Dendritic cell treated with granulocyte-macrophage colony-stimulating factor and Interleukin-4, amounts not matched to agents 40 ng/mL and 50 ng/mL, for 4 days (primary cell): ENCODE measurements at regions not wholly inside any gene's neighbourhood (a gene's known extent, or its start where the extent isn't known, plus 50 kb on each side); places are given as distances from the start of the nearest gene placed in this dataset.
"Not testable (repeated sequence)": the region's sequence is repeated elsewhere in the genome, so short reads cannot be mapped to it uniquely, and the experiment has no call there.

ENCODE experiments used
- H3K27ac Mint-ChIP-seq: one replicate; pipeline ENCODE4 v1.8.0; 2022; ENCODE audit warnings: mild to moderate bottlenecking, mixed read lengths
- H3K27me3 Mint-ChIP-seq: one replicate; pipeline ENCODE4 v1.8.0; 2022; ENCODE audit warnings: mild to moderate bottlenecking, mixed read lengths
- H3K36me3 Mint-ChIP-seq: one replicate; pipeline ENCODE4 v1.8.0; 2022; ENCODE audit warnings: low read depth, mixed read lengths
- H3K4me1 Mint-ChIP-seq: one replicate; pipeline ENCODE4 v1.8.0; 2022; ENCODE audit warnings: low read depth, mixed read lengths
- H3K4me3 Mint-ChIP-seq: one replicate; pipeline ENCODE4 v1.8.0; 2022; ENCODE audit warnings: mild to moderate bottlenecking, moderate library complexity, mixed read lengths
- H3K9me3 Mint-ChIP-seq: one replicate; pipeline ENCODE4 v1.8.0; 2022; ENCODE audit warnings: mixed read lengths
- intact Hi-C: fragments of 100-400 bp; cut with micrococcal nuclease; formaldehyde crosslinking; loops from one replicate; pipeline ENCODE4 v1.15.0; 2022

DNA sequence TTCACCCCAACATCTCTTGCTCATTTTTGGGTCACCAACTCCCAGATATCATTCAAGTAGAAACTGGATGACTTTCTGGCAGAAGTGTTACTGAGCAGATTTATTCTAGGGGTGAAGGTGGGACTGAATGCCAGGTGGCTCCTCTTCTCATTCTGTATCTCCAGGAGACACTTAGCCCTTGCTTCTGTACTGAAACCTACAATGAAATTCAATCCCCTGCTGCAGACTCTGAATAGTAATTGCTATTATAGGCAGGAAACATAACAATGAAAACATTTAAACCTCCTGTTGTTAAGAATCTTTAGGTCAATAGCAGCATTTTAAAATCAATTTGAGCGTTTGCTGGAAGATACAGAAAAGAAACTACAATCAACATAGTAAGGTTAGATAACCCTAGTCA, 879.4 kb upstream of the TENM4 start:
- no peaks in the 10 kb centered on the region for H3K9me3 Mint-ChIP-seq
- no peak overlapping the region for H3K27ac Mint-ChIP-seq
- intact Hi-C loops, result no loop called here

DNA sequence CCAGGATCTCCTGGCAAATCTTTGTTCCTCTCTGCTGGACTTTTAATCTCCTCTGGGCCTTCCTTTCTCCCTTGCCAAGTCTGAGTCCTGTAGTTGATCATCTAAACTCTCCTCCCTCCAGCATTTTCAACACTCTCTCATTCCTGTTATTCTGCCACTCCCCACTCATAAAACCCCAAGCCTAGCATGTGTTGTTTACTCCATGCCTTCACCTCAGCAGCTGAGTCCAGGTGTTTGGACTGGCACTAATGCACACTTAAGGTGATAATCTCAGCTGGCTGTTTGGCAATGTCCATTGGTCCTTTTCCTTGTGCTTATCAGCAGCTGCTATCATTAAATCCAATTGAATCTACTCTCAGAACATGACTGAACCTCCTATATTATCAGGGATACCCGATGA, 876.8 kb upstream of the TENM4 start:
- Mint-ChIP-seq H3K27me3 (no peaks in the 10 kb centered on the region), H3K4me1 (no peaks in the 10 kb centered on the region), H3K4me3 (no peak overlapping the region), H3K27ac (no peak overlapping the region), H3K9me3 (no peaks in the 10 kb centered on the region), H3K36me3 (no peaks in the 10 kb centered on the region)
- intact Hi-C loops, result no loop called here

More for the DNA sequence above, 879.4 kb upstream of the TENM4 start:
- Mint-ChIP-seq H3K27me3 (no peaks in the 10 kb centered on the region), H3K4me1 (no peaks in the 10 kb centered on the region), H3K4me3 (no peak overlapping the region), H3K36me3 (no peaks in the 10 kb centered on the region)

DNA sequence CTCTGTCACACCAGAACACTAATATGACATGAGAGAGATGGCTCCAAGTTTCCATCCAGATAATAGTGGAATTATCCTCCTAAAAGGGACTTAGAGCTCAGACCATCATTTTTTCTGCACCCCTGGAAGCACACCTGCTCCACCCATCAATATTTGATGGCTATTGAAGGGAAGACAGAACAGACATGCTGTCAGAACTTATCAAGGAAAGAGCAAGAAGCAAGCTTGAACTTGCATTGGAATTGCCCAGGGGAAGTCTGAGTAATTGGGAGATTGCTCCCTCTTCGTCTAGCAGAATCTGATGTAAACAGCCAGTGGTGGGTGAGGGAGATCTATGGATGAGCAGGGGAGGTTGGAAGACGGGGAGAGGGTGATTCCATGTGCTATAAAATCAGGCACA, 874.4 kb upstream of the TENM4 start:
- Mint-ChIP-seq H3K27me3 (no peaks in the 10 kb centered on the region), H3K9me3 (no peaks in the 10 kb centered on the region), H3K4me3 (no peak overlapping the region), H3K27ac (no peak overlapping the region), H3K4me1 (no peaks in the 10 kb centered on the region), H3K36me3 (no peaks in the 10 kb centered on the region)
- intact Hi-C loops, result no loop called here

DNA sequence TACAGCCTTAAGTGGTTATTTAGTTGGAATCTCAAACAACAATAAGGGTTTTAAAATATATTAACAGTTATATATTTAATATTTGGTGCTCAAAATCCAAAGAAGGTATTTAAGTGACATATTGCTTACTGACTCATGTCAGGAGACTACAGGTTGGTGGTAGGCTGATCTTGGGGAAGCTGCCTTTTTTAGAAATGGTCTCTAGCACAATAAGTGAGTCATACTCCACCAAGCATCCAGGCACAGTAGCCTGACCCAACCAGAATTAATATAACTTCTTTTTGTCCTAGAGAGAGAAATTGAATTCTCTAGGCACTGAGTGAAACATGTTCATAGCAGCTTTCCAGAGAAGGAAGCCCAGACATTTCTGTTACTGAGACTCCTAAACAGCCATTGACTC, 868.5 kb upstream of the TENM4 start:
- Mint-ChIP-seq H3K27ac (no peak overlapping the region), H3K9me3 (peaks cover 8% of the 10 kb centered on the region), H3K27me3 (no peaks in the 10 kb centered on the region), H3K4me3 (no peak overlapping the region), H3K36me3 (no peaks in the 10 kb centered on the region), H3K4me1 (no peaks in the 10 kb centered on the region)
- intact Hi-C loops, result no loop called here

DNA sequence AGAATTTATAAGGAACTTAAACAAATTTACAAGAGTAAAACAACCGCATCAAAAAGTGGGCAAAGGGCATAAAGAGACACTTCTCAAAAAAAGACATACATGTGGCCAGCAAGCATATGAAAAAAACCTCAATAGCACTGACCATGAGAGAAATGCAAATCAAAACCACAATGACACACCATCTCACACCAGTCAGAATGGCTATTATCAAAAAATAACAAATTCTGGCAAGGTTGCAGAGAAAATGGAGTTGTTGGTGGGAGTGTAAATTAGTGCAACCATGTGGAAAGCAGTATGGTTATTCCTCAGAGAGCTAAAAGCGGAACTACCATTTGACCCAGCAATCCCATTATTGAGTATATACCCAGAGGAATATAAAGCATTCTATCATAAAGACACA, 866.8 kb upstream of the TENM4 start:
- no peaks in the 10 kb centered on the region for H3K4me1 Mint-ChIP-seq
- H3K36me3 Mint-ChIP-seq, result no peaks in the 10 kb centered on the region
- H3K4me3 Mint-ChIP-seq, result no peak overlapping the region
- H3K9me3 Mint-ChIP-seq, result peaks cover 23% of the 10 kb centered on the region
- intact Hi-C loops, result no loop called here
- H3K27me3 Mint-ChIP-seq, result no peaks in the 10 kb centered on the region
- no peak overlapping the region for H3K27ac Mint-ChIP-seq

DNA sequence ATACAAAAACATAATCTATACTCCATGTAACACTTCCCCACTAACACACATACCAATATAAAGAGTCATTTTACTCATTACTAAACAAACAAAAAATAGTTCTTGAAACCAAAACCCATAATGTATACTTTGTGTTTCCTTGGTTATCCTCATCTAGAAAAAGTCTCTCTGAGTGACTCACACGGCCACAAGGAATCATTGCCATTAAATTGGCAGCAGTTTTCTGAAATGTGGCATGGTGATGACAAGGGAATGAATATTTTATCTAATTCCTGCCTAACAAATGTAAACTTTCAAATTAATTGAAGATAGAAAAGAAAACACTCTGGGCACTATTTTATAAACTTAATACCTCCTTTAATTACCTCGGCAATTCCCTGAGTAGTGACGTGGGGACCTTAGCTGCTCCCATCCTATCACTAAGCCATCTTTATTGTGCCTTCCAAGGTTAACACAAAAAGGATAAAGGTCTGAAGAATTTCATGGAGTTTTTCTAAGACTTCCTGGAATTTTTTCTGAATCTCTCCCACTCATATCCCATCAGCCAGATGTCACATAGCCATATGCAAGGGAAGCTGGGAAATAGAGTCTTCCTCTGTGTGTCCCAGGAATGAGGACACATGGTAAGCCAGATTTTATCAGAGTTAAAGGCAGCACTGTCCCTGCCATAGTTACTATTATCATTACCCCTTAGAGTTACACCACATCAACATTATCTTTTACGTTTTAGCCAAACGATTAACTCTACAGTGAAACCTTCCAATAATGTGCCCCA, 857.2 kb upstream of the TENM4 start:
- Mint-ChIP-seq H3K4me3 (no peak overlapping the region), H3K27ac (no peak overlapping the region), H3K27me3 (no peaks in the 10 kb centered on the region), H3K4me1 (no peaks in the 10 kb centered on the region), H3K9me3 (peaks cover 7% of the 10 kb centered on the region), H3K36me3 (no peaks in the 10 kb centered on the region)
- intact Hi-C loops, result no loop called here

DNA sequence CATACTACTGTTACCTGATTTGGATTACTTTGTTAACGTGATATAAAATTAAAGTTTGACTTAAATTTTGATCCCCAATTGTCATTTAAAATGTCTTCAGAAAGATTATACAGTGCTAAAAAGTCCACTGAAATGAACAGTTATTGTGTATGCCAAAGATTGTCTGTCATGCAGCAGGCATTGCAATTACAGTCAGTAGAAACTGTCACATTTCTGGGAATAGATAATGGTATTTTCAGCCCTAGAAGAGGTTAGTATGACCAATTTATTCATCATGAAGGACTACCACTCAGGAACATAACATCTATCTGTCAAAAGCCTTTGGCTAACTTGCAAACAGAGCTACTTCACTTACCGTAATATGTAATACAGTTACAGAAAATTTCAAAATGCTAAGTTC, 852.5 kb upstream of the TENM4 start:
- Mint-ChIP-seq H3K4me3 (no peak overlapping the region), H3K27ac (no peak overlapping the region), H3K9me3 (no peaks in the 10 kb centered on the region), H3K27me3 (no peaks in the 10 kb centered on the region), H3K36me3 (no peaks in the 10 kb centered on the region), H3K4me1 (no peaks in the 10 kb centered on the region)
- intact Hi-C loops, result no loop called here

DNA sequence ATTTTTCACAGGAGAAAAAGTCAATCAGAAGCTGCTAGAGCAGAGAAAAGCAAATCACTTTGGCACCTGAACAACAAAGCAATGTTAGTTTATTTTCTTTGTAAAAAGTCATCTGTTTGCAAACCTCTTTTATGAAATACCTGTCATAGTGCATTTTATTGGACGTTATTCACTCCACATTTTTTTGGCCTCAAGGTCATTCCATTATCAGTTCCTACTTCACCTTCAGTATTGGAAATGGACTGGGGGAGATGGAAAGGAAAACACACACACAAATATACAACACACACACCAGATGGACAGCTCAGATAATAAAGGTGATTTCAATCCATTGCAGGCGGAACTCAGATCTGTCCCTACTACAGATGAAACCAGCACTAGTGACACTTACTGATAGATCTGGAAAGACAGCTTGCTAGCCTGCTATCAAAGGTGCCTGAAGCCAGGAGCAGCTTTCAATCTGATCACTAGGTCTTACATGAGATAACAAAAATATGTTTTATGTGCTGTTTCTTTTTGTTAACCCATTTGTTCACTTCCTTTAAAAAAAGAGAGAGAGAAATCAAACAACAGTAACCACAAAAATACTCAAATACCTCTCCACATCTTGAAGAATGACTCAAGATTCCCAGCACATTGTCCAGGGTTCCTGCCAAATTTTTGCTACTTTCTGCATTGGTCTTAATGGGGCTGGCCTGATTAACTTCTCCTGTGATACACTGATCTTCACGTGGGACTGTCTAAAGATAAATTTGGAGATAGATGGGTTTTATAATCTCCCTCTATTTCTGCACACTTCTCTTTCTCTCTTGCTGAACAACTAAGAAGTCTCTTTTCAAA, 844.3 kb upstream of the TENM4 start:
- no peaks in the 10 kb centered on the region for H3K4me1 Mint-ChIP-seq
- no peak overlapping the region for H3K4me3 Mint-ChIP-seq
- no peaks in the 10 kb centered on the region for H3K36me3 Mint-ChIP-seq
- no peaks in the 10 kb centered on the region for H3K27me3 Mint-ChIP-seq
- no peaks in the 10 kb centered on the region for H3K9me3 Mint-ChIP-seq
- intact Hi-C loops, result no loop called here
- no peak overlapping the region for H3K27ac Mint-ChIP-seq

DNA sequence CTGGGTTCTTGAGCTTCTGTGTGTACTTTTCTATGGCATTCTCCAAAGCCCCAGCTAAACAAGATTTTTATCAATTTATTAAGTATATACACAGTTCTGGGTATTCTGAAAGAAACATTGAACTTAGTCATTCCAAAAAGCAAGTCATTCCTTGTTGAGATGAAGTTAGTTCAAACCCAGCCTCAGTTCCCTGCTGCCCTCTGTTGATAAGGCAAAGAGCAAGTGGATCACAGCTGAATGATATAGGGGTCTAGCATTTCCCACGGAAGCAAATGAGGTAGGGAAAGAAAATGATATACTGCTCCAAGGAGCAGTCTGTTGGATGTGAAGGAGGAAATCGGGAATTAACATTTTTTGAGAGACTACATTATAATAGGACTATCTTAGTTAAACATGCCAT, 841.8 kb upstream of the TENM4 start:
- no peaks in the 10 kb centered on the region for H3K36me3 Mint-ChIP-seq
- no peaks in the 10 kb centered on the region for H3K4me1 Mint-ChIP-seq
- intact Hi-C loops, result no loop called here
- H3K27ac Mint-ChIP-seq, result no peak overlapping the region
- H3K9me3 Mint-ChIP-seq, result no peaks in the 10 kb centered on the region
- no peak overlapping the region for H3K4me3 Mint-ChIP-seq
- H3K27me3 Mint-ChIP-seq, result no peaks in the 10 kb centered on the region

DNA sequence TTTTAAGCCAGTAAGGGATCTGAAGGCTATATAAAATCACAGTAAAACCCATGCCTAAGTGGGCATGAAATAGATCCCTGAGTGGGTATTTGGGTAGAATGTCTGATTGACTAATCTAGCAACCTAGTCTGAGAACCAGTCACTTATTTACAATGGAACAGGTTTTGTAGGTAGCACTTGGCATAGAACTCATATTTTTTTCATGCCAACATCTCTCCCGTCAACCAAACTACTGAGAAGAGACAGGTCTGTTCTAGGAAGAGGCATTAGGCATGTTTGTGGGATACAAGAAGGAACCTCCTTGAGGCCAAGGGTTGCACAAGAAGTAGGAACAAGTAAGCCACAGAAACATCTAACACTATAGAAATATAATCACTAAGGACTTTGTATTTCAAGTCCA, 840.4 kb upstream of the TENM4 start:
- Mint-ChIP-seq H3K9me3 (no peaks in the 10 kb centered on the region), H3K4me3 (no peak overlapping the region), H3K36me3 (no peaks in the 10 kb centered on the region), H3K4me1 (no peaks in the 10 kb centered on the region), H3K27me3 (no peaks in the 10 kb centered on the region), H3K27ac (no peak overlapping the region)
- intact Hi-C loops, result no loop called here

DNA sequence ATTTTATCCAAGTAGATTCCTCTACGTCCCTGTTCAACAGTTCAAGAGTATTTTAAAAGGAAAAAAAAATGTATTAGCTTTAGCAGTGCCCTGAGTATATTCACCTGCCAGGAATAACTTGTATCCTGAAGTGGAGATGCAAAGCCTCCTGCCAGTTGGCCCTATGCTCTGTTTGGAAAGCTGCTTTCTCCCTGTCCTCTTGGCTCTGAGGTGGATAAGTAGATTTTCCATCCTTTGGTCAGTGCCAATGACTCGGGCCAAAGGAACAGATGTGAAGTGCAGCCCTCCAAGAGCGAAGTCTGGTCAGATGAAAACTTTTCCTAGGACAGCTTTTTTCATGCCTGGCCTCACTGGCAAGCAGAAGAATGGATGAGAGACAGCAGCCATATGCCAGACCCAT, 839.9 kb upstream of the TENM4 start:
- Mint-ChIP-seq H3K27ac (no peak overlapping the region), H3K27me3 (no peaks in the 10 kb centered on the region), H3K9me3 (no peaks in the 10 kb centered on the region), H3K36me3 (no peaks in the 10 kb centered on the region), H3K4me3 (no peak overlapping the region), H3K4me1 (no peaks in the 10 kb centered on the region)
- intact Hi-C loops, result no loop called here

DNA sequence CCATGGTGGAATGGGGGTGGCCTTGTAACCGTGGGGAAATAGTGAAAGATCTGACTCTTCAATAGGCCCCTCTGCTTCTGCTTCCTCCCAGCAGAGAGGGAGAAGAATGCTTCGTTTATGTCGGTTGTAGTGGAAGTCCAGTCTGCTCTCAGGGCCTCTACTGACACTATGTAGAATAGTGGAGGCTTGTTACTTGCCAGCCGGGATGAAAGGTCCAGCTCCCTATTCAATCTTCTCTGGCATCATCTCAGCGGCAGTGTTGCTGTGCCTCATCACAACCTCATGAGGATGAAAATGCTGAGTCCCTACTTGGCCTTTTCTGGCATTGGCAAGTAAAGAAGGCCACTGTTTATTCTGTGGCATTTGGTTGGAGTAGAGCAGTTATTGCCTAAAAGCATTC, 820.9 kb upstream of the TENM4 start:
- H3K27me3 Mint-ChIP-seq, result no peaks in the 10 kb centered on the region
- H3K4me3 Mint-ChIP-seq, result no peak overlapping the region
- no peaks in the 10 kb centered on the region for H3K36me3 Mint-ChIP-seq
- H3K9me3 Mint-ChIP-seq, result peaks cover 3% of the 10 kb centered on the region
- no peaks in the 10 kb centered on the region for H3K4me1 Mint-ChIP-seq
- intact Hi-C loops, result no loop called here
- no peak overlapping the region for H3K27ac Mint-ChIP-seq

DNA sequence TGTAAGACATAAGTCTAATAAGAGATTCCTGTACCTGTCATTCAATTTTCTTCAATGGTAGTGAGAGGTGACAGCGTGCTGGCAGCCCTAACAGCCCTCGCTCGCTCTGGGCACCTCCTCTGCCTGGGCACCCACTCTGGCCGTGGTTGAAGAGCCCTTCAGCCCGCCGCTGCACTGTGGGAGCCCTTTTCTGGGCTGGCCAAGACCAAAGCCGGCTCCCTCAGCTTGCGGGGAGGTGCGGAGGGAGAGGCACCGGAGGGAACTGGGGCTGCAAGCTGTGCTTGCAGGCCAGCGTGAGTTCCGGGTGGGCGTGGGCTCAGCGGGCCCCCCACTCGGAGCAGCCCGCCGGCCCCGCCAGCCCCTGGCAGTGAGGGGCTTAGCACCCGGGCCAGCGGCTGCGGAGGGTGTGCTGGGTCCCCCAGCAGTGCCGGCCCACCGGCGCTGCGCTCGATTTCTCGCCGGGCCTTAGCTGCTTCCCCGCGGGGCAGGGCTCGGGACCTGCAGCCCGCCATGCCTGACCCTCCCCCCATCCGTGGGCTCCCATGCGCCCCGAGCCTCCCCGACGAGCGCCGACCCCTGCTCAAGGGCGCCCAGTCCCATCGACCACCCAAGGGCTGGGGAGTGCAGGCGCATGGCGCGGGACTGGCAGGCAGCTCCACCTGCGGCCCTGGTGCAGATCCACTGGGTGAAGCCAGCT, 816.6 kb upstream of the TENM4 start:
- intact Hi-C loops, H3K4me3 Mint-ChIP-seq, H3K27ac Mint-ChIP-seq, H3K4me1 Mint-ChIP-seq, H3K27me3 Mint-ChIP-seq, H3K36me3 Mint-ChIP-seq, H3K9me3 Mint-ChIP-seq: not testable (repeated sequence)

DNA sequence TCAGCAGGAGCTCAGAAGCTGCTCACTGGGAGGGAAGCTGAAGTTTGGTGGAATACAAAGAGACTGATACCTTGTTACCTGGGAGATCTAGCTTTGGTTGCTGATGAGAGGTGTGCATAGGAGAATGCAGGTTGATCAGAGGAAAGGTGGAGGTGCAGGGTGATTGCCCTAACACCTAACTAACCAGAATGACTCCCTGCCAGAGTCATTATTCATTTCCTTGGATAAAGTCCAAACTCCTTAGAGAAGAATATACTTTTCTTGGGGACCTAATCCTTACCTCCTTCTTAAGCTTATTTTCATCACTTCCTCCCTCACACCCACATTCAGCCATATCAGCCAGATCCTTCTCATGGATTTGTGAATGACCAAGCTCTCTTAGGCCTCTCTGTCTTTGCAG, 814.2 kb upstream of the TENM4 start:
- H3K4me1 Mint-ChIP-seq, result no peaks in the 10 kb centered on the region
- H3K9me3 Mint-ChIP-seq, result no peaks in the 10 kb centered on the region
- no peak overlapping the region for H3K27ac Mint-ChIP-seq
- intact Hi-C loops, result no loop called here
- H3K36me3 Mint-ChIP-seq, result no peaks in the 10 kb centered on the region
- H3K4me3 Mint-ChIP-seq, result no peak overlapping the region
- no peaks in the 10 kb centered on the region for H3K27me3 Mint-ChIP-seq
